MM.1S (cell line): ENCODE measurements at regions not wholly inside any gene's neighbourhood (a gene's known extent, or its start where the extent isn't known, plus 50 kb on each side); places are given as distances from the start of the nearest gene placed in this dataset.

Source experiments
- EZH2 ChIP-seq: fragments of 300-600 bp; sonication (generic); optimal IDR thresholded peaks from 2 replicates; pipeline ENCODE3; 2017; ENCODE audit warnings: low read depth, mild to moderate bottlenecking, antibody characterized with exemption, low read length, mixed read lengths
- EZH2phosphoT487 ChIP-seq: fragments of 300-600 bp; sonication (generic); IDR thresholded peaks from 2 replicates; pipeline ENCODE4 v1.6.1; 2018; ENCODE audit warnings: antibody characterized with exemption, low read length
- TF ChIP-seq, protein P1 (sequence below): fragments of 300-600 bp; sonication (generic); IDR thresholded peaks from 2 replicates; pipeline ENCODE4 v1.5.1; 2016; ENCODE audit warnings: antibody characterized with exemption, low read length, mixed read lengths

DNA sequence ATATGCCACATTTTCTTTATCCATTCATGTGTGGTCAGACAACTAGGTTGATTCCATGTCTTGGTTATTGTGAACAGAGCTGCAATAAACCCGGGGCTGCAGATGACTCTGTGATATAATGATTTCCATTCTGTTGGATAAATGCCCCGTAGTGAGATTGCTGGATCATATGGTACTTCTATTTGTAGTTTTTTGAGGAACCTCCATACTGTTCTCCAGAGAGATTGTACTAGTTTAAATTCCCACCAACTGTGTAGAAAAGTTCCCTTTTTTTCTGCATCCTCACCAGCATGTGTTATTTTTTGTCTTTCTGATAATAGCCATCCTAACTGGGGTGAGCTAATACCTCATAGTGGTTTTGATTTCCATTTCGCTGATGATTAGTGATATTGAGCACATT is 62.2 kb upstream of the MAP3K4 start:
- TF ChIP-seq, protein P1, sequence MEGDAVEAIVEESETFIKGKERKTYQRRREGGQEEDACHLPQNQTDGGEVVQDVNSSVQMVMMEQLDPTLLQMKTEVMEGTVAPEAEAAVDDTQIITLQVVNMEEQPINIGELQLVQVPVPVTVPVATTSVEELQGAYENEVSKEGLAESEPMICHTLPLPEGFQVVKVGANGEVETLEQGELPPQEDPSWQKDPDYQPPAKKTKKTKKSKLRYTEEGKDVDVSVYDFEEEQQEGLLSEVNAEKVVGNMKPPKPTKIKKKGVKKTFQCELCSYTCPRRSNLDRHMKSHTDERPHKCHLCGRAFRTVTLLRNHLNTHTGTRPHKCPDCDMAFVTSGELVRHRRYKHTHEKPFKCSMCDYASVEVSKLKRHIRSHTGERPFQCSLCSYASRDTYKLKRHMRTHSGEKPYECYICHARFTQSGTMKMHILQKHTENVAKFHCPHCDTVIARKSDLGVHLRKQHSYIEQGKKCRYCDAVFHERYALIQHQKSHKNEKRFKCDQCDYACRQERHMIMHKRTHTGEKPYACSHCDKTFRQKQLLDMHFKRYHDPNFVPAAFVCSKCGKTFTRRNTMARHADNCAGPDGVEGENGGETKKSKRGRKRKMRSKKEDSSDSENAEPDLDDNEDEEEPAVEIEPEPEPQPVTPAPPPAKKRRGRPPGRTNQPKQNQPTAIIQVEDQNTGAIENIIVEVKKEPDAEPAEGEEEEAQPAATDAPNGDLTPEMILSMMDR: no peak
- TF ChIP-seq EZH2 (no peak), EZH2phosphoT487 (no peak)
